ENCODE measurements at regions not wholly inside any gene's neighbourhood (a gene's known extent, or its start where the extent isn't known, plus 50 kb on each side); places are given as distances from the start of the nearest gene placed in this dataset.

DNA sequence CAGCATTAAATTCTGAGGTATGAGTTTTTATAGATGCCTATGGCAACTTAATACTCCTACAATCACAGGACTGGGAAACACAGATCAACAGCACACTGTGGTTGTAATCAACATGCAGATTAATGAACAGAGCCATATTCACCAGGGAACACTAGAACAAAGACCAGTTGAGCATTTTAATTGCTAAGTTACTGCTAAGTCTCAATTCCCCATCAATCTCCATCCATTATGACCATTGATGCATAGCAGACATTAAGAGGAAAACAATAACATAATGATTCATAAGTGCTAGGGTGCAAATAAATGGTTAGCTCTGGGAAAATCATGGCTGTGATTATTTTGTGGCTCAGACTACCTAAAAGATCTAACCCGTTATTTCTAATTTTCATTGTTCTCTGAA, 505.6 kb downstream of the TRHDE start:
- Histone ChIP-seq H3K79me2 (ENCODE audit: control insufficient read depth, insufficient read depth, low read length) (no peaks in the 10 kb centered on the region), H3K27ac (ENCODE audit: control insufficient read depth, insufficient read depth, low read length) (no peak overlapping the region), H4K20me1 (ENCODE audit: control insufficient read depth, extremely low read depth, insufficient read depth, low read length) (no peaks in the 10 kb centered on the region), H3K4me1 (ENCODE audit: control insufficient read depth, extremely low read depth, insufficient read depth, low read length) (no peaks in the 10 kb centered on the region), H3K36me3 (ENCODE audit: control insufficient read depth in 2 of 2, extremely low read depth in 1 of 2, insufficient read depth in 2 of 2, low read length in 2 of 2) (no peaks in the 10 kb centered on the region), H3K27me3 (ENCODE audit: control insufficient read depth, extremely low read depth, insufficient read depth, low read length) (no peaks in the 10 kb centered on the region), H3K9ac (ENCODE audit: control insufficient read depth, extremely low read depth, insufficient read depth, low read length) (no peak overlapping the region), H2AFZ (ENCODE audit: control insufficient read depth, low read length) (no peak overlapping the region), H3K9me1 (ENCODE audit: control insufficient read depth, extremely low read depth, insufficient read depth, low read length) (no peaks in the 10 kb centered on the region), H3K4me2 (ENCODE audit: control insufficient read depth, extremely low read depth, insufficient read depth, low read depth, low read length) (no peak overlapping the region), H3K4me3 (ENCODE audit: control insufficient read depth in 2 of 3, extremely low read depth in 1 of 3, insufficient read depth in 2 of 3, low read depth in 1 of 3, low read length in 3 of 3) (no peak overlapping the region), H3K9me3 (ENCODE audit: control insufficient read depth, low read depth, low read length) (peaks cover 2% of the 10 kb centered on the region)
- dilution Hi-C loops (cut with MboI; ENCODE audit: extremely low pct_ligation_motif_present, low sequenced_read_pairs) = no loop called here
- no peak for TF ChIP-seq EZH2 (IDR thresholded peaks at IDR 0.05; ENCODE audit: low read length)
- TF ChIP-seq, protein P1, sequence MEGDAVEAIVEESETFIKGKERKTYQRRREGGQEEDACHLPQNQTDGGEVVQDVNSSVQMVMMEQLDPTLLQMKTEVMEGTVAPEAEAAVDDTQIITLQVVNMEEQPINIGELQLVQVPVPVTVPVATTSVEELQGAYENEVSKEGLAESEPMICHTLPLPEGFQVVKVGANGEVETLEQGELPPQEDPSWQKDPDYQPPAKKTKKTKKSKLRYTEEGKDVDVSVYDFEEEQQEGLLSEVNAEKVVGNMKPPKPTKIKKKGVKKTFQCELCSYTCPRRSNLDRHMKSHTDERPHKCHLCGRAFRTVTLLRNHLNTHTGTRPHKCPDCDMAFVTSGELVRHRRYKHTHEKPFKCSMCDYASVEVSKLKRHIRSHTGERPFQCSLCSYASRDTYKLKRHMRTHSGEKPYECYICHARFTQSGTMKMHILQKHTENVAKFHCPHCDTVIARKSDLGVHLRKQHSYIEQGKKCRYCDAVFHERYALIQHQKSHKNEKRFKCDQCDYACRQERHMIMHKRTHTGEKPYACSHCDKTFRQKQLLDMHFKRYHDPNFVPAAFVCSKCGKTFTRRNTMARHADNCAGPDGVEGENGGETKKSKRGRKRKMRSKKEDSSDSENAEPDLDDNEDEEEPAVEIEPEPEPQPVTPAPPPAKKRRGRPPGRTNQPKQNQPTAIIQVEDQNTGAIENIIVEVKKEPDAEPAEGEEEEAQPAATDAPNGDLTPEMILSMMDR (optimal IDR thresholded peaks at IDR 0.05 in 1 of 3, IDR thresholded peaks at IDR 0.05 in 1 of 3, conservative IDR thresholded peaks at IDR 0.05 in 1 of 3; ENCODE audit: extremely low read depth in 1 of 3, insufficient read depth in 2 of 3, low read length in 3 of 3) = no peak
- no peak for FAIRE-seq
- no peak for DNase-seq (ENCODE audit: low read depth, low spot score)

DNA sequence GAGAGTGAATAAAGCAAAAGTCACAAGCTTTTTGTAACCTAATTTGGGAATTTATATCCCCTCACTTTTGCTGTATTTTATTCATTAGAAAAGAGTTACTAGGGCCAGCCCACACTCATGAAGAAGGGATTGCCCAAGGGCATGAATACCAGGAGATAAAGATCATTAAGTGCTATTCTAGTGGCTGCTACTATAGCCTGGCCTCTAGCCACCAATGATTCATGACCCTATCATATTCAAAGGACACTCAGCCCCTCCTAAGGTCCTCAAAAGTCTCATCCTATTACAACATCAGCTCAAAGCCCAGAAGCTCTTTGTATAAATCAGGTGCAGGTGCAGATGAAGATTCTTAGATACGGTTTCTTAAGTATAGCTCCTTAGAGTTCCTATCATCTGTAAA, 518.1 kb downstream of the TRHDE start:
- H3K9me3 ChIP-seq (ENCODE audit: control insufficient read depth, low read depth, low read length) = no peaks in the 10 kb centered on the region
- H3K9me1 ChIP-seq (ENCODE audit: control insufficient read depth, extremely low read depth, insufficient read depth, low read length) = no peaks in the 10 kb centered on the region
- no peaks in the 10 kb centered on the region for H3K27me3 ChIP-seq (ENCODE audit: control insufficient read depth, extremely low read depth, insufficient read depth, low read length)
- H3K4me3 ChIP-seq (ENCODE audit: control insufficient read depth in 2 of 3, extremely low read depth in 1 of 3, insufficient read depth in 2 of 3, low read depth in 1 of 3, low read length in 3 of 3) = no peak overlapping the region
- H3K9ac ChIP-seq (ENCODE audit: control insufficient read depth, extremely low read depth, insufficient read depth, low read length) = no peak overlapping the region
- H3K4me2 ChIP-seq (ENCODE audit: control insufficient read depth, extremely low read depth, insufficient read depth, low read depth, low read length) = no peak overlapping the region
- no peaks in the 10 kb centered on the region for H3K79me2 ChIP-seq (ENCODE audit: control insufficient read depth, insufficient read depth, low read length)
- dilution Hi-C loops (cut with MboI; ENCODE audit: extremely low pct_ligation_motif_present, low sequenced_read_pairs) = no loop called here
- FAIRE-seq (no peak), DNase-seq (ENCODE audit: low read depth, low spot score) (no peak)
- H2AFZ ChIP-seq (ENCODE audit: control insufficient read depth, low read length) = no peak overlapping the region
- no peaks in the 10 kb centered on the region for H3K4me1 ChIP-seq (ENCODE audit: control insufficient read depth, extremely low read depth, insufficient read depth, low read length)
- H3K27ac ChIP-seq (ENCODE audit: control insufficient read depth, insufficient read depth, low read length) = no peak overlapping the region
- no peaks in the 10 kb centered on the region for H4K20me1 ChIP-seq (ENCODE audit: control insufficient read depth, extremely low read depth, insufficient read depth, low read length)
- TF ChIP-seq, protein P1 (optimal IDR thresholded peaks at IDR 0.05 in 1 of 3, IDR thresholded peaks at IDR 0.05 in 1 of 3, conservative IDR thresholded peaks at IDR 0.05 in 1 of 3; ENCODE audit: extremely low read depth in 1 of 3, insufficient read depth in 2 of 3, low read length in 3 of 3) = no peak
- TF ChIP-seq EZH2 (IDR thresholded peaks at IDR 0.05; ENCODE audit: low read length) = no peak
- H3K36me3 ChIP-seq (ENCODE audit: control insufficient read depth in 2 of 2, extremely low read depth in 1 of 2, insufficient read depth in 2 of 2, low read length in 2 of 2) = no peaks in the 10 kb centered on the region

Measured in keratinocyte (primary cell).